ENCODE measurements at regions not wholly inside any gene's neighbourhood (a gene's known extent, or its start where the extent isn't known, plus 50 kb on each side); places are given as distances from the start of the nearest gene placed in this dataset.

DNA sequence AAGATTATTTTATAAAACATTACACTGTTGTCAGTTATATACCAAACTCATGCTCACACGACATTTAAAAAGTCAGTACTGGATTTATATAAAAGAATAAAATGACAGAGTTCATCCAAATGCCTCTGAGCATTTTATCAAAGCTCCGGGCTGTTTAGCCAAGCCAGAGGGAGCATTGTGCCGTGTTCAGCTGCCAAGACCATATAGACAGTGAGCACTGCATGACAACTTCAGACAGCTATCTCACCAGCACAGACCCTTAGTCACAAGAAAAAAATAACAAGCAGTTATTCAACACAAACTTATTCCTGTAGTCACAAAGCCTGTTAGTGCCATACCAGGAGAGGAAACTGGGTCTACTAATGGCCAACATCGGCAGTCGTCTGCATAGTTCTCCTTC is 88.0 kb upstream of the PBX1 start:
- BruUV-seq (replicated peaks): no TSS peak

More for the DNA sequence above, 88.0 kb upstream of the PBX1 start:
- no peak overlapping the region for H3K27ac ChIP-seq (ENCODE audit: control insufficient read depth, insufficient read depth)
- H3K9ac ChIP-seq (ENCODE audit: control insufficient read depth, insufficient read depth, low read length): no peak overlapping the region
- H3K4me2 ChIP-seq (ENCODE audit: control insufficient read depth, insufficient read depth): no peak overlapping the region
- in situ Hi-C loops (cut with MboI): no loop called here
- no peaks in the 10 kb centered on the region for H3K9me3 ChIP-seq (replicated peaks; ENCODE audit: control insufficient read depth, insufficient read depth, low read length)
- ATAC-seq (no peak), FAIRE-seq (no peak), DNase-seq (ENCODE audit: low read depth, low spot score) (no peak)
- no peaks in the 10 kb centered on the region for H3K27me3 ChIP-seq (replicated peaks in 1 of 2; ENCODE audit: control insufficient read depth in 2 of 2, insufficient read depth in 2 of 2, low read length in 1 of 2)
- ChIA-PET CTCF (no interaction called here), POLR2A (no interaction called here), RAD21 (ENCODE audit: unreplicated experiment) (no interaction called here), SMC1A (ENCODE audit: uncharacterized antibody, unreplicated experiment) (no interaction called here)
- H3K36me3 ChIP-seq (ENCODE audit: control insufficient read depth in 2 of 2, insufficient read depth in 2 of 2, low read length in 1 of 2): no peaks in the 10 kb centered on the region
- H3K4me1 ChIP-seq (ENCODE audit: control insufficient read depth, insufficient read depth, low read length): no peaks in the 10 kb centered on the region
- H3K79me2 ChIP-seq (ENCODE audit: control insufficient read depth, insufficient read depth, low read length): no peaks in the 10 kb centered on the region
- no peak overlapping the region for H3K4me3 ChIP-seq
- no peaks in the 10 kb centered on the region; the same call in 1 of the 2 replicates for H4K20me1 ChIP-seq (ENCODE audit: control insufficient read depth, insufficient read depth)
- TF ChIP-seq TARDBP (IDR thresholded peaks at IDR 0.05; ENCODE audit: borderline replicate concordance) (no peak), MYB (IDR thresholded peaks at IDR 0.05; ENCODE audit: borderline replicate concordance, low read depth, low read length) (no peak), YBX1 (IDR thresholded peaks at IDR 0.05) (no peak), HDAC2 (IDR thresholded peaks at IDR 0.05) (no peak), CHD2 (IDR thresholded peaks at IDR 0.05; ENCODE audit: borderline replicate concordance, low read depth, low read length) (no peak), EGR1 (IDR thresholded peaks at IDR 0.05; ENCODE audit: borderline replicate concordance in 1 of 2, low read depth in 2 of 2, low read length in 2 of 2) (no peak), PAX5 (IDR thresholded peaks at IDR 0.05; ENCODE audit: borderline replicate concordance, low read depth, low read length) (no peak), SP1 (IDR thresholded peaks at IDR 0.05; ENCODE audit: low read depth, low read length) (no peak), LARP7 (IDR thresholded peaks at IDR 0.05) (no peak), JUNB (IDR thresholded peaks at IDR 0.05) (no peak), ETV6 (conservative IDR thresholded peaks at IDR 0.05 in 1 of 2, IDR thresholded peaks at IDR 0.05 in 1 of 2; ENCODE audit: borderline replicate concordance in 1 of 2, low read depth in 1 of 2) (no peak), TCF3 (IDR thresholded peaks at IDR 0.05; ENCODE audit: borderline replicate concordance, insufficient read depth, low read depth, low read length) (no peak), POLR2AphosphoS2 (IDR thresholded peaks at IDR 0.05; ENCODE audit: low read depth, low read length) (no peak), SIX5 (IDR thresholded peaks at IDR 0.05; ENCODE audit: low read depth, low read length, severe bottlenecking) (no peak), BRCA1 (IDR thresholded peaks at IDR 0.05; ENCODE audit: low read depth, low read length) (no peak), SMC3 (IDR thresholded peaks at IDR 0.05; ENCODE audit: borderline replicate concordance, low read length) (no peak)
- TF ChIP-seq, protein P1, sequence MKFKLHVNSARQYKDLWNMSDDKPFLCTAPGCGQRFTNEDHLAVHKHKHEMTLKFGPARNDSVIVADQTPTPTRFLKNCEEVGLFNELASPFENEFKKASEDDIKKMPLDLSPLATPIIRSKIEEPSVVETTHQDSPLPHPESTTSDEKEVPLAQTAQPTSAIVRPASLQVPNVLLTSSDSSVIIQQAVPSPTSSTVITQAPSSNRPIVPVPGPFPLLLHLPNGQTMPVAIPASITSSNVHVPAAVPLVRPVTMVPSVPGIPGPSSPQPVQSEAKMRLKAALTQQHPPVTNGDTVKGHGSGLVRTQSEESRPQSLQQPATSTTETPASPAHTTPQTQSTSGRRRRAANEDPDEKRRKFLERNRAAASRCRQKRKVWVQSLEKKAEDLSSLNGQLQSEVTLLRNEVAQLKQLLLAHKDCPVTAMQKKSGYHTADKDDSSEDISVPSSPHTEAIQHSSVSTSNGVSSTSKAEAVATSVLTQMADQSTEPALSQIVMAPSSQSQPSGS (IDR thresholded peaks at IDR 0.05; ENCODE audit: low read length): no peak
- TF ChIP-seq, protein P2, sequence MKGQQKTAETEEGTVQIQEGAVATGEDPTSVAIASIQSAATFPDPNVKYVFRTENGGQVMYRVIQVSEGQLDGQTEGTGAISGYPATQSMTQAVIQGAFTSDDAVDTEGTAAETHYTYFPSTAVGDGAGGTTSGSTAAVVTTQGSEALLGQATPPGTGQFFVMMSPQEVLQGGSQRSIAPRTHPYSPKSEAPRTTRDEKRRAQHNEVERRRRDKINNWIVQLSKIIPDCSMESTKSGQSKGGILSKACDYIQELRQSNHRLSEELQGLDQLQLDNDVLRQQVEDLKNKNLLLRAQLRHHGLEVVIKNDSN (IDR thresholded peaks at IDR 0.05; ENCODE audit: borderline replicate concordance, extremely low read length, insufficient read depth, low read depth, low read length): no peak
- TF ChIP-seq, protein P3, sequence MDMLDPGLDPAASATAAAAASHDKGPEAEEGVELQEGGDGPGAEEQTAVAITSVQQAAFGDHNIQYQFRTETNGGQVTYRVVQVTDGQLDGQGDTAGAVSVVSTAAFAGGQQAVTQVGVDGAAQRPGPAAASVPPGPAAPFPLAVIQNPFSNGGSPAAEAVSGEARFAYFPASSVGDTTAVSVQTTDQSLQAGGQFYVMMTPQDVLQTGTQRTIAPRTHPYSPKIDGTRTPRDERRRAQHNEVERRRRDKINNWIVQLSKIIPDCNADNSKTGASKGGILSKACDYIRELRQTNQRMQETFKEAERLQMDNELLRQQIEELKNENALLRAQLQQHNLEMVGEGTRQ (IDR thresholded peaks at IDR 0.05; ENCODE audit: borderline replicate concordance, low read depth, low read length): no peak
- 13% methylated on average over 5 of the region's 5 CpGs for WGBS (ENCODE audit: insufficient coverage, insufficient replicate concordance, low lambda C conversion rate, missing lambda C conversion rate)
- intact Hi-C loops (cut with micrococcal nuclease; ENCODE audit: unreplicated experiment): no loop called here
- H2AFZ ChIP-seq (ENCODE audit: control insufficient read depth, low read depth, low read length): no peak overlapping the region
